ENCODE measurements at regions not wholly inside any gene's neighbourhood (a gene's known extent, or its start where the extent isn't known, plus 50 kb on each side); places are given as distances from the start of the nearest gene placed in this dataset.
A peak's percentile ranks its signal among the peaks of the same experiment; 100 is the strongest.

DNA sequence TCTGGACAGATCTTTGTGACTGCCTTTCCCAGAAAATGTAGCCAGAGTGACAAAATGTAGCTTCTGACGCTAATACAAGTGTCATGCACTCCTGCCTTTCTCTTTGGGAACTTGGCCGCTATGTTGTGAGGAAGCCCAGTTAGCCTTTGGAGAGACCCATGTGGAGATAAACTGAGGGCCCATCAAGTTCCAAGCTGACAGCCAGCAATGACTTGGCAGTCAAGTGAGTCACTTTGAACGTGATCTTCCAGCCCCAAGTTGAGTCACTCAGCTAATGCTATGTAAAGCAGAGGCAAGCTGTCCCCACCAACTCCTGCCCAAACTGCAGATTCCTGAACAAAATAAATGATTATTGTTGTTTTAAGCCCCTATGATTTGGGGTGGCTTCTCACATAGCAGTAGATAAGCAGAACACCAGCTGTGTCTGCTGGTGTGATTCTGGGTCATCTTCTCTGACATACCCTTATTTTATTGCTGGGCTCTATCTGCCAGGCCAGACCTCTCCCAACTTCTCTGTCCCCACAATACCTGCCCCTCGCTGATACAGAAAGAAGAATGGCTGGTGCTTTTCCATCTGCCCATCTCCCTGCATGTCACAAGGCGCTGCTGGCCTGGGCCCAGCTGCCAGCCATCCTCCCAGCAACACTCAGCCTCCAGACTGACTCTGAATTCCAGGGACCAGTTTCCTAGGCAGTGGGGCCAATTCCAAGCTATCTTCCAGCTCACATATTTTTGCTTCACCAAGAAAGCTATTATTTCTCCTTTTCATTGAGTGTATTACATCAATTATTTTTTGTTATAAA, 274.8 kb downstream of the LRFN2 start:
- no peak for DNase-seq

DNA sequence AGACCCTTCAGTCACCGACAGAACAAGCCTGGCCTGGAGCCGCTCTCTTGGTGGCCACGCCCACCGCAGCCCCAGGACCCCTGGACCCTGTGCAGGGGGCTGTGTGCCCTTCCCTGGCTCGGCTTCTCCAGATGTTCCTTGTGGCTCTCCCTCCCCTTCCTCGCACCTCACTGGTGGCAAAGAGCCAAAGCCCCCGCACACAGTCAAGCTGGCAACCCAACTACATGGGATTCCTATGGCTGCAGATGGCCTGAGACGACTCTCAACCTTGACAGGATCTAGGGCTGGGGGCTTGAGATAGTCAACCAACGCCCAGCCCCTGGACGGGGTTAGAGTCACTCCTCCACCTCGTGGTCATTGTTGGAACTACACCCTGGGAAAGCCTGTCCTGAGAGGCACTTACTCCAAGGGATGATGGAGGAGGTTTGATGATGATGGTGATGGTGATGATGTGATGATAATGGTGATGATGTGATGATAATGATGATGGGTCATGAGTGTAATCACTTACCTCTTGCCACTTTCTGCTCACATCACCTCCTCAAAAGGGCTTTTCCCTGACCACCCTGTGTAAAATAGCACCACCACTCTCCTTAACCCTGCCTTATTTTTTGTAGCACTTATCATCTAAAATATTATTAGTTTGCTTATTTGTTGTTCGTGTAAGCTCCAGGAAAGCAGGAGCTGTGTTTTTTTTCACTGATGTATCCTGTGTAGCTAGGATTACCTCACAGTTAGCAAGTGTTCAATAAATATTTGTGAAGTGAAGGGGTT, 278.4 kb downstream of the LRFN2 start:
- peak; percentile 57 for DNase-seq

DNA sequence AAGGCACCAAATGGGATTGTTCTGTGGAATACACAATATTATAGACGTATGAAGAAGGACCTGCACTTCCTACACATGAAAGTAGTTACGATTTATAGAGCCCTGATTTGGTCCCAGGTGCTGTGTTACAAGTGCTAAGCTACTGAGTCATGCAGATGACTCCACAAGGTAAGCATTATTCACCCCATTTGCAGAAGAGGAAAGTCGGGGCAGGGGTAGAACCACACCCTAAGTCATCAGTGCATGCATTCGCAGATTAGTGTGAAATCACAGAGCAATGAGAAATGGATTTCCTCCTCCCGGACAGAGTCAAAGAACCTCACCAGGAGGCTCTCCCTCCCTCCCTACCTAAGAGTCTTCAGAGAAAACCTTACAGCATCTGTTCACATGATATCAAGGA, 279.5 kb downstream of the LRFN2 start:
- DNase-seq, result no peak

DNA sequence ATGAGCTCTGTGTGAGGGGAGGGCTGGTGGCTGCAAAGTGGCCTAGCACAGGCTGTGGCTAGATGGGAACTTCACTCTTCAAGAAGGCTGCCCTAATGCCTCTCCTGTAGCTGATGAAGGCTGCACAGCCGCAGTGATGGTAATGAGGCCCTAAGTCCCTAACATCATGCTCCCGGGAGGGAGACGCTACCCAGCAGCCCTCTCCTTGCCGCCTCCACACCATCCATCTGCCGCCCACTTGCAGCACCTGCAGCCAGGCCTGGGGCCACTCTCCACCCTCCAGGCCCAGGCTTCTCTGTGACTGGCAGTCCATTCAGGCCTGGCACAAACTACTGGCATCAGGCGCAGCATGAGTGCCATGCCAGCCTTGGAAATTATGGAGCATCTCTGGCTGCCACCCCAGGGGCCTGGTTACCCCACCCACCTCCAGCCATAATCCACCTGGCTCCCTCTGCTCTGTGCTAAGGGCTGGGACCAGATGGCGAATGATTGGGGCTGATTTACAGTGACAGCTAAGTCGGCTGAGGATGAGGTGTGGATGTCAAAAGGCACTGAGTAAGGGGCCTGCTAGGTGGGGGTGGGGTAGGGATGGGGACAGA, 284.2 kb downstream of the LRFN2 start:
- no peak for DNase-seq

DNA sequence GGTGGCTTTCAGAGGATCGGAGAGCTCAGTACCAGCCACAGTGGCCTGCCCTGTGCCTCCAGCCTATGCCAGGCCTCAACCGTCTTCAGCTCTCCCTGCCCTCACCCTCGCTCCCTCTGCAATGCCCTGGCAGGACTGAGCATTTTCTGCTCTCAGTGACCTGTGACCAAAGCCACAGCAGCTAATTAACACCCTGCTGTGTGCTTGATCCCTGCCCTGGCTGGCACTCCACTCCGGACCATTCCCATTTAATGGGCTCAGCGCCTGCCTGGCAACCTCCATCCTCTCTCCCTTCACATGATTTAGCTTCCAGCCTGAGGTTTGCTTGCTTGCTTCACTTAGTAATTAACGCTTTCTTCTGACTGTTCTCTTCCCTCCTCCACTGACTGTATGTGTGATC, 287.5 kb downstream of the LRFN2 start:
- DNase-seq, result no peak

DNA sequence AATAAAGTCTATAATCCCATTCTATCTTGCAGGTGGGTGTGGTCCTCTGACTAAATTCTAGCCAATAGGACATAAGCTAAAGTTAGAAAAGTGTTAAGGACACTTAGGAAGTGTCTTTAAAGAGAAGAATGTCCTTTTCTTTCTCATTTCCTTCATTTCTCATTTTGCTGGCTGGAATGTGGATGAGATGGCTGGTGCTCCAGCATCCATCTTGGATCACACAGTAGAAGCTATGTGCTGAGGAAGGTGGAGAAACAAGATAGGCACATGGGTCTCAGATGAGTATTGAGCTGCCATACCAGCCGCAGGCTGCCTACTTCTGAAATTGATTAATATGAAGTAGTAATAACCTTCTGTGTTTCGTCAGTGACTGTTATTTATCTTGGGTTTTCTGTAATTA, 289.0 kb downstream of the LRFN2 start:
- no peak for DNase-seq

DNA sequence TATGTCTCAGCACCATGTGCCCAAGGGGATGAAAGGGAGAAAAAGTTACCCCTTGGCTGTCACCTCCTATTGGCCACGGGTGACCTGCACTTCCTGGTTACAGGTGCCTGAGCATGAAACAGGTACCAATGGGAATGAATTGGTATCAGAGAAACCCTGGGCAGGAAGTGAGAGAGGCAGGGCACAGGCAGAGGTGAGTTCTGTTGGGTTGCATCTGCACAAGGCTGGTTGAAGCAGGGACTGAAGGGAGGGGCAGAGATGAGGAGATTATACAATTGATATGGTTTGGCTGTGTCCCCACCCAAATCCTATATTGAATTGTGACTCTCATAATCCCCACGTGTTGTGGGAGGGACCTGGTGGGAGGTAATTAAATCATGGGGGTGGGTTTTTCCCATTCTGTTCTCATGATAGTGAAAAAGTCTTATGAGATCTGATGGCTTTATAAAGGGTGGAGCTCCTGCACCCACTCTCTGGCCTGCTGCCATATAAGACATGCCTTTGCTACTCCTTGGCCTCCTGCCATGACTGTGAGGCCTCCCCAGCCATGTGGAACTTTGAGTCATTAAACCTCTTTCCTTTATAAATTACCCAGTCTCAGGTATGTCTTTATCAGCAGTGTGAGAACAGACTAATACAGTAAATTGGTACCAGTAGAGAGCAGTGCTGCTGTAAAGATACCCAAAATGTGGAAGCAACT, 291.8 kb downstream of the LRFN2 start:
- no peak for DNase-seq

DNA sequence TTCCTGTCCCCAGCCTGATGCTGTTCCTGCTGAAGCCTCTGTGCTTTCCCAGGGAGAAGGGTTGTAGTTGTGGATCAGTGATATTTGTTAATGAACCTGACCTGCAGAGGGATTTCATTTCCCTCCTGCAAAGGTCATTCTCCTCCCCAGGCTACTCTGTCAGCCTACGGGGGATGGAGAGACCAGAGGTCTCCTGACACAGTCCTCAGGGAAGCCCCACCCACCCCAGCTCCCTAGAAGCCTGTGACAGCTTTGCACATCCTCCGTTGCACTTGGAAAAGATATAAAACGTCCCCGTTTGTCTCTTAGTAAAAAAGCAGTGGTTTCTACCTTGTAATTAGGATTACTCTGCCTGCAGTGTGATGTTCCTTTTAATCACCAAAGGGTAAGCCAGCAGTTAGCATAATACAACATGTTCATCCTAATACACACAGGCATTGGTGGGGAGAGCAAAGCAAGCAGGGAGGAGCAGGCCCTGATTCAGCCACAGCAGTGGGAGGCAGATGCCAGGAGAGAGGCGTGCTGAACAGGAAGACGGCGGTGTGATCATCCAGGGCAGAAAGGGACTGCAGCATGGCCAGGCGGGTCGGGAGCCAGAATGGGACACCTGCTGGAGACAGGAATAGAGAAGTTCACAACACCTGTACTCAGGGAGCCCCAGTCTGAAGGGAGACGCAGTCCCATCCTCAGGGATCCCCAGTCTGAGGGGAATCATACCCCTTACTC, 293.5 kb downstream of the LRFN2 start:
- no peak for DNase-seq

DNA sequence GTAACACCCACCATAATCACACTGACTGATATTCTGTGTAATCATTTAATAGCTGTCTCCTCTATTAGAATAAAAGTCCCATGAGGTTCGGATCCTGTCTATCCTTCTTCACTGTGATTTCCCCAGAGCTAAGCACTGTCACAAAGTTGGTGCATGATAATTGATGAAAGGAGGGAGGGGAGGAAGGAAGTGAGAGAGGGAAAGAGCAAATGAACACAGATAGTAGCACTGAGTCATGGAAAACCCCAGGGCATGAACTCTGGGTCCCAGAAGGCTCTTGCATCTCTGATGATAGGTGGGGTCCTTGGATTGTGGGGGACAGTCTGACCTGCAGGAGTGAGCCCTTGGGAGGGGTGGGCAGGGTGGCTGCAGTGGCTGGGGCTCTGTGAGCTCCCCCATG, 294.1 kb downstream of the LRFN2 start:
- no peak for DNase-seq

DNA sequence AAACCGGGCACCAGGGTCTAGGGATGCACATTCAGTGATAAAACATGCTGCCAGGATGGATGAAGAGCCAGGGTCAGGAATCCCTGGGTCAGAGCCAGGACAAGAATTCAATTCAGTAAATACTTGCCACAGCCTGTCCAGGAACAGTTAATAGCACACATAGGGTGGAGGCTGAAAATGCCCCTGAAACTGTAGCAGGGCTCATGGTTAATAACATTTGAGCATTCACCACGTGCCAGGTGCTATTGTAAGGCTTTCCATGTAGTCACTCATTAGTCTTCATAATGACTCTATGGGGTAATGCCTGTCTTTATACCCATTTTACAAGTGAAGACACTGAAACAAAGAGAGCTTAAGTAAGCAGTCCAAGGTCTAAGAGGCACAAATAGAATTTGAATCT, 296.3 kb downstream of the LRFN2 start:
- no peak for DNase-seq

DNA sequence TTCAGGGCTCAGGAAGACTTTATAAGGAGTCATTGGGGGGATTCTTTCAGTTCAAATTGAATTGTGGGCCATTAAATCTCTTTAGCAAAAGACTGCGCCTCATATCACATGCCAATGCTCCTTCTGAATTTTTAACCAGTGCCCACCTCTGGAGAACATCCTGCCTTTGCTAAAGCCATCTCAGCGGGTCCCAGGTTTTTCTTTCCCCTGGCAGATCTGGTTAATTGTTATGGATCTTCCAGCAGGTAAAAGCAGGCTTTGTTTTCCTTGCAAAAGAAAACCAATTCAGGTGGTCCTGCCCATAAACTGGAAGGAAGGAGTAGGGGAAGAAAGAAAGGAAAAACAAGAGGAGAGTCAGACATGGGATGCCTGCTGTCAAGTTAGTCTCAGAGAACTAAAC, 298.2 kb downstream of the LRFN2 start:
- DNase-seq, result no peak

DNA sequence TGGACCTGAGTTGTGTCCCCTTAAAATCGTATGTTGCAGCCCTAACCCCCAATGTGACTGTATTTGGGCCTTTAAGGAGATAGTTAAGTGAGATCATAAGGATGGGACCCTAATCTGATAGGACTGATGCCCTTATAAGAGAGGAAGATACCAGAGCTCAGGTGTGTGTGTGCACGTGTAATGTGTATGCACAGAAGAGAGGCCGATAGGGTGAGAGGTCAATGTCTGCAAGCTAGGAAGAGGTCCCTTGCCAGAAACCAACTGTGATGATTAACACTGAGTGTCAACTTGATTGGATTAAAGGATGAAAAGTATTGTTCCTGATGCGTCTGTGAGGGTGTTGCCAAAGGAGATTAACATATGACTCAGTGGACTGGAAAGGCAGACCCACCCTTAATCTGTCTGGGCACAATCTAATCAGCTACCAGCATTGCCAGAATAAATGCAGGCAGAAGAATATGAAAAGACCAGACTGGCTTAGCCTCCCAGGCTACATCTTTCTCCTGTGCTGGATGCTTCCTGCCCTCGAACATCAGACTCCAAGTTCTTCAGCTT, 299.8 kb downstream of the LRFN2 start:
- no peak for DNase-seq

DNA sequence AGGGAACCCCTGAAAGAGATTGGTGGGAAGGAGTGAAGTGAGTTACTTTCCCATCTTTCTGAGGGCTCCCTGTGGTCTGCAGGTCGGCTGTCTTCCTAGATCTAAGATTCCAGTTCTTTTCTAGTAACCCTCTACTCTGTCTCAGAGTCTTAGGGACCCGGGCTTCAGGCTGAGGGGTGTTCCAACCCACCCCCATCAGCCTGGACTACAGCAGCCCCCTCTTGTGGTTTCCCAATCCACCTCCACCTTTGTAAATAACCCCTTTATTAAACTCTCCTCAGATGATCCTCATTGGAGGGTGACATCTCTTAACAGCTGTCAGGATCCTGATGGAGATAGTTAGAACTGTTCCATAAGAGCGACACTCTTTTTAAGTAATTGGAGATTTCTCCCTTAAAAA, 300.4 kb downstream of the LRFN2 start:
- DNase-seq, result no peak

DNA sequence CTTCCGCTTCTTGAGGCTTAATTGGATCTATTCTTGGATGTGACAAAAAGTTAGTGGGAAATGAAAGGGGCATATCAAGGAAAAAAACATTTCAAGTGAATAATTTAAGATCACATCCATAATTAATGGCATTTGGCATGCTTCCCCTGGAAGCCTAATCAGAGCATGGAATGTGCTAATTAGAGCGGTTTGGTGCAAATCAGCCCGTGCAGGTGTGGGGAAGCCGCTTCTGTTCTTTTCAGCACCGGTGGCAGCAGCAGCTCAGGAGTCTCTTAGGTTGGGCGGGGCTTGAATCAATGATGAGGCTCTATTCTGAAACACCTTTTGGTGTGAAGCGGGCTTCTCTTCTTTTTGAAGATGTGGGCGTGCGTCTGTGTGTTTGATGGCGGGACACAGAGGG, 301.2 kb downstream of the LRFN2 start:
- DNase-seq, result no peak

DNA sequence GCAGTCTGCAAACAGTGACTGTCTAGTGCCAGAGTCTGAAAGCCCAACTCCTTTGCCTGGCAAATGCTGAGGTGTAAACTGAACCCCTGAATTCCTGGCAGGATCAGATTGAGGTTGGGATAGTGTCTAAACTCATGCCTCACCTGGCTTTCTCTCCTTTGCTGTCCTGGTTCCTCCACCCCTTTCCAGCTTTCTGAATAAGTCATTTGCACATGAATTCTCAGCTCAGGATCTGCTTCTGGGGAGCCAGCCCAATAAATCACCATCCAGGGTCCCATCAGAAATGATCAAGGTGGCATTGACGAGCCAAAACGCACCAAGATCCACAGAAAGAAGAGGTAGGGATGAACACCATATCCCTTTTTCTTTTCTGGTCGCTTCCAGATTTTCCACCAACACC, 301.6 kb downstream of the LRFN2 start:
- no peak for DNase-seq

DNA sequence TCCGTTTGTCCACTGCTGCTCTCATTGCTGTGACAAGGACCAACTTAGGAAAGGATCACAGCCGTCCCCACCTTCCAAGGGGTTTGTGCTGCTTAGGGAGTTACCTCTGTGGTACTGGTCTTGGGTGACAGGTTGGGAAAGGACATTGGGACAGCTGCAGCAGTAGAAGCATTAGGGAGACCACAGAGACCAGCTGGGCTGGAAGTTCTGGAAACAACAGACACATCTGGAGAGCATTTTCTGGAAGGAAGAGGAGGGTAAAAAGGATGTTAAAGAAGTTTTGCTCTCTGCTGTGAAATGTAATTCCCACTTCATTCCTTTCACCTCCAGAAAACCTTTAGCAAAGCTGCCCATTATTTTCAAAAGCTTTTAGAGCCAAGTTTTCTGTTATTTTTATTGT, 304.2 kb downstream of the LRFN2 start:
- DNase-seq, result no peak

DNA sequence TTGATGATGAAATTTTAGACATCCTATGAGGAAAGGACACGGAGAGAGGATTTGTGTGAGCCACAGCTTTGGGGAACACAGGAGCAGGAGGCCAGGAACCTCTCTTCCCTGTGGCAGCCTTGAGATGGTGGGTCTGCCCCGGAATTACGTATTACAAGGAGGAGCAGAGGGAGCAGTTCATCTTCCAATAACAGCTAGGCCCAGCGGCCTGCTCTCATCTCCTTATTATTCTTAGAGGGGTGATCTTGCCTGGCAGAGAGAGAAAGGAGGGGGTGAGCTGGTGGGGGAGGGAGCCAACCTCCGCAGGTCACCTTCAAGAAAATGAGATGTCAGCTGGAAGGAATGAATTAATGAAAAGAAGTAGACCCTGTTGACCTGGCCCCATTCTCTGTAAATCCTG, 305.8 kb downstream of the LRFN2 start:
- no peak for DNase-seq

DNA sequence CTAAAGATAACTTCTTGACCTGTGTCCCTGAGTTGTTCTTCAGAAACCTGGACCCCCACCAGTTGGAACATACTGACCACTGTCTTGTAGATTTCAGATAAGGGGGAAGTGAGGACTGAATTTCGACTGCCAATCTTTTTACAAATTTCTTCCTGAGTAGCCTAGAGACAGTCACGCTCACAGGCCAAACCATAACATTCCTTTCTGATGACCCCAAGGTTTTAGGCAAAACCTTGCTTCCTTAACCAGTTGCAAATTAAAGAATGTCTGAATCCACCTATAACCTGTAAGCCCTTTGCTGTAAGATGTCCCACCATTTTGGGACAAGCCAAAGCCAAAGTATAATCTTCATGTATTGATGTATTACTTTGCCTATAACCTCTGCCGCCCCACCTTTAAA, 306.9 kb downstream of the LRFN2 start:
- no peak for DNase-seq

DNA sequence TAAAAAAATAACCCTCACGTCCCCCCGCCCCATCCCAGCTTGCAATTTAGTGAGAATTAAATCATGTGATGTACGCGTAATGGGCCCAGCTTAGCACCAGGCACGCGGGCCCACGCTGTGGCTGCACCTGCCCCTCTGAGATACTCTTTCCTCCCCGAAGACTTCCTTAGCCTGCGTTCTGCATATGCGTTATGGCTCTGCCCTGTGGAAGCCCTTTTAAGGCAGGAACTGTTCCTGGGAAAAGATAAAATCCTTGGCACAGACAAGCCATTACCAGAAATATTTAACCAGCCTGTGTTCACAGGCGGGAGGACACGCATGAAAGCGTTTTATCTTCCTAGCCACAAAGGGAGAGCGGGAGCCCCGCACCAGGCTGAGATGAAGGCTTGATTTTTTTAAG, 311.0 kb downstream of the LRFN2 start:
- no peak for DNase-seq

DNA sequence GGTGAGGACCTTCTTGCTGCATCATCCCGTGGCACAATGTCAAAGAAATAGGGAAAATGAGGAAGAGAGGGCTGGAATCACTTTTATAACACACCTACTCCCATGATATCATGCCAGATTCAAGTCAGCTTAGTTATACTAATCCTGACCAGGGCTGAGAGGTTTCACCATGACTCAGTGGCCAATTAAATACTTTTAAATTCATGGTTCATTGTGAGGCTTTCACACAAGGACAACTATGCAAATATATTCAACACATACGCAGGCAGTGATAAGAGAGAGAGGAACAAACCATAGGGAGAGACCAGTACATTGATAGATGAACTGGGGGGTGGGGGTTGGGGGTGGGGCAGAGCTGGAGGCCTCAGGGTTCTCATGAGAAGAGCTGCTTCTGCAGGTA, 313.1 kb downstream of the LRFN2 start:
- DNase-seq, result no peak

DNA sequence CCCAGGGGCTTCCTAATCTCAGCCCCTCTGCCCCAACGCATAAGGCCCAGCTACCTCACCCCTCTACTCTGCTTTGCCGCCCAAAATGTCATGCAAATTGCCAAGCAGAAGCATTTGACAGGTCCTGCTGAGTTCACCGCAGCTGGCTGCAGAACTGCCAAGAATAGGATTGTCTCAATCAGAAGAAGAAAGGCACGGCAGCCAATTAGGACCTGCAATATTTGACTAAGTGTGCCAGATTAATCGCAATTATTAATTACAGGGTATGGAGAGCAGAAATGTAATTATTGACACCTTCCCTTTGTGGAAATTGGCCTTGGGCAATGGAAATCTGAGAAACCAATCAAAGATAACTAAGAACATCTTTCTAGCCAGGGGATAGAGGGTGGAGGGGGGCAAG, 318.6 kb downstream of the LRFN2 start:
- no peak for DNase-seq

DNA sequence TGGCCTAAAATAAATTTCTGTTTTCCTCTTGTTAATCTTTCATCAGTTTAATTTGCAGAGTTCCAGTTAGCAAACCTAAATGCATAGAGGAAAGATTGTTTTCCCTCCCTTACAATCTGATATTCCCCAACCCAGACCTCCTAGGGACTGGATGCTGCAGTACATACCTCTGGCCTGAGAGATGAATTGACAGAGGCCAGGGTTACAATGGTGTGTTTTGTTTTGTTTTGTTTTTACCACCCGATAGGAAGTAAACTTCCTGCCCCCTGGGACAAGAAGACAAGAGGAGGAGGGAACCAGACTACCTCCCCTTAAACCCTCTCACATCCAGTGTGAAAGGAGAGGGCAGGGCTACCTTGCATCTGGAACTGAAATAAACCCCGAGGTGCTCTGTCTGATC, 319.0 kb downstream of the LRFN2 start:
- DNase-seq, result no peak

DNA sequence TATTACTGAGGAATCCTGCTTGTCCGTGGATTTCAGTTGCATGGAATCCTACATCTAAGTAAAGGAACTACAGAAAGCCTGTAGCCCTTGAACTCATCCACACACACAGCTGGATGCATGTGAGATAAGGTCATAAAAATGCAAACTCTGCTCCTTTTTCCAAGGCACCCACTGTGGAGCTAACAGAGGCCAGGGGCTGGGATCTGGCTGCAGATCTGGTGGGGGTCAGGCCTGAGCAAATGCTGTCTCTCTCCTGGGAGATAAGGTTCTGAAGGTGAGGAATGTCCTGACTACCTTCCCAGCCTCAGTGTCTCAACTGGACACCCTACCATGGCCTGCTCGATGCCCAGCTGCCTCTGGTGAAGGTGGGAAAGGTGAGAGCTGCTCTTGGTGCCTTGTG, 321.5 kb downstream of the LRFN2 start:
- DNase-seq, result no peak

Data from CD4-positive, alpha-beta T cell treated with Interleukin-17A for 4 hours (primary cell).